ENCODE measurements at regions not wholly inside any gene's neighbourhood (a gene's known extent, or its start where the extent isn't known, plus 50 kb on each side); places are given as distances from the start of the nearest gene placed in this dataset.
A peak's percentile ranks its signal among the peaks of the same experiment; 100 is the strongest.

DNA sequence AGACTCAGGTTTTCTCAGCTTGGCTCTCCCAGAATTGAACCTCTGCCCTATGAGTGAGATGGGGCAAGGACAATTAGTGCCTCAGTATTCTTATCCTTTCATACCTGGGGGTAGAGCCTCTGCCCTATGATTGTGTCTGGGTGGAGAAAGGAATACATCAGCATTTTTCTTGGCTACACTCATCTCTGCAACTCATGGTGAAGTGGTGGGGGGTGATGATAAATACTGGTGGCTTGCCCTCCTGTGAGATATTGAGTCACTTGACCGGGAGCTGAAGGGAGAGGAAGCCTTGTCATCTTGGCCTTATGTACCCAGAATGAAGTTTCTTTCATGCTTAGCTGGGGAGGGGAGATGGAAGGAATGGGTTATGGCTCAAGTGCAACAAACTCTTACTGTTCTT lies 71.3 kb upstream of the ENOX2 start:
- TF ChIP-seq, protein P1, sequence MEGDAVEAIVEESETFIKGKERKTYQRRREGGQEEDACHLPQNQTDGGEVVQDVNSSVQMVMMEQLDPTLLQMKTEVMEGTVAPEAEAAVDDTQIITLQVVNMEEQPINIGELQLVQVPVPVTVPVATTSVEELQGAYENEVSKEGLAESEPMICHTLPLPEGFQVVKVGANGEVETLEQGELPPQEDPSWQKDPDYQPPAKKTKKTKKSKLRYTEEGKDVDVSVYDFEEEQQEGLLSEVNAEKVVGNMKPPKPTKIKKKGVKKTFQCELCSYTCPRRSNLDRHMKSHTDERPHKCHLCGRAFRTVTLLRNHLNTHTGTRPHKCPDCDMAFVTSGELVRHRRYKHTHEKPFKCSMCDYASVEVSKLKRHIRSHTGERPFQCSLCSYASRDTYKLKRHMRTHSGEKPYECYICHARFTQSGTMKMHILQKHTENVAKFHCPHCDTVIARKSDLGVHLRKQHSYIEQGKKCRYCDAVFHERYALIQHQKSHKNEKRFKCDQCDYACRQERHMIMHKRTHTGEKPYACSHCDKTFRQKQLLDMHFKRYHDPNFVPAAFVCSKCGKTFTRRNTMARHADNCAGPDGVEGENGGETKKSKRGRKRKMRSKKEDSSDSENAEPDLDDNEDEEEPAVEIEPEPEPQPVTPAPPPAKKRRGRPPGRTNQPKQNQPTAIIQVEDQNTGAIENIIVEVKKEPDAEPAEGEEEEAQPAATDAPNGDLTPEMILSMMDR (IDR thresholded peaks at IDR 0.05; ENCODE audit: low read depth, low read length): no peak
- Histone ChIP-seq H3K4me3 (ENCODE audit: low read depth, low read length) (no peak overlapping the region), H3K27me3 (no peaks in the 10 kb centered on the region), H3K9me3 (no peaks in the 10 kb centered on the region), H3K4me1 (no peaks in the 10 kb centered on the region), H3K36me3 (no peaks in the 10 kb centered on the region)
- no peak for DNase-seq

- DNase-seq: peak; percentile 50
- H3K4me1 ChIP-seq: no peaks in the 10 kb centered on the region
- no peaks in the 10 kb centered on the region for H3K9me3 ChIP-seq
- no peaks in the 10 kb centered on the region for H3K27me3 ChIP-seq
- H3K36me3 ChIP-seq: no peaks in the 10 kb centered on the region
- no peak overlapping the region for H3K4me3 ChIP-seq (ENCODE audit: low read depth, low read length)
- TF ChIP-seq, protein P1 (IDR thresholded peaks at IDR 0.05; ENCODE audit: low read depth, low read length): peak; percentile 66
Measured at GRCh38 chrX:130975947-130976346, 72.9 kb upstream of the ENOX2 start.

GRCh38 chrX:130981836-130982235 lies 76.3 kb upstream of the ARHGAP36 start:
- no peaks in the 10 kb centered on the region for H3K27me3 ChIP-seq
- TF ChIP-seq, protein P1 (IDR thresholded peaks at IDR 0.05; ENCODE audit: low read depth, low read length): no peak
- no peaks in the 10 kb centered on the region for H3K9me3 ChIP-seq
- H3K36me3 ChIP-seq: no peaks in the 10 kb centered on the region
- H3K4me3 ChIP-seq (ENCODE audit: low read depth, low read length): no peak overlapping the region
- no peaks in the 10 kb centered on the region for H3K4me1 ChIP-seq
- no peak for DNase-seq

DNA sequence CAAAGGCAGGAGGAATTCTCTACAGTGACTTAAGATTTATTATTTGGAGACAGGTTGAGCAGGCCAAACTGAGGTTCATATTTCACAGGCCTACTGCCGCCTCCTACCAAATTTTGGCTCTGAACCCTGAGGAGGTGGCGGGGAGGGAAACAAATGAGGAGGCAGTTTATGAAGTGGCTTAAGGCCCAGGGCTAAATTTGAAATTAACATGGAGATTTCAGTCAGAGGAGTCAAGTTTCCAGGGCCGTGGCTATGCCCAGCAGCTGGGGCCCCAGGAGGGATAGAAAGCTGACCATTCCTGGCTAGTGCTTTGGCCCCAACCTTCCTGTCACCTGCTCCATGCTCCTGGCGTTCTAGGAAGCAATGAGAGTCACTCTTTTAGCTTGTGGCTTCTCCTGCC lies 73.4 kb upstream of the ARHGAP36 start:
- TF ChIP-seq, protein P1 (IDR thresholded peaks at IDR 0.05; ENCODE audit: low read depth, low read length): no peak
- Histone ChIP-seq H3K9me3 (no peaks in the 10 kb centered on the region), H3K36me3 (no peaks in the 10 kb centered on the region), H3K4me1 (no peaks in the 10 kb centered on the region), H3K4me3 (ENCODE audit: low read depth, low read length) (no peak overlapping the region), H3K27me3 (no peaks in the 10 kb centered on the region)
- DNase-seq: no peak

DNA sequence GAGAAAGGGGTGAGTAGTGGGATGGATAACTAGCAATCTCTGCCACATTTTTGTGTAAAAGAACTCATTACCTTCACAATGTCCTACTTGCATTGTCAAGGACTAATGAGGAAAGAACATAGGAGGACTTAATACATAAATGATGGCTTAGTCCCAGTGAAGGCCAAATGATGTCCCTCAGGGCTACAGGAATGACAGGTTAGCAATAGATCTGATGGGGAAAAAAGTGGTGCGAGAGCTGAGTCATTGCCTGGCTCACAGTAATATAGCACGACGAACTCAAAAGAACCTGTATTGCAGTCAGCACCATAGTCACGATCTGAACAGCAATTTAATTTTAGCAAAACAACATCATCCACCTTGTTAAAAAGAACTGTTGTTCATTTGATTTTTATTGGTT lies 70.9 kb upstream of the ARHGAP36 start:
- H3K9me3 ChIP-seq: no peaks in the 10 kb centered on the region

DNA sequence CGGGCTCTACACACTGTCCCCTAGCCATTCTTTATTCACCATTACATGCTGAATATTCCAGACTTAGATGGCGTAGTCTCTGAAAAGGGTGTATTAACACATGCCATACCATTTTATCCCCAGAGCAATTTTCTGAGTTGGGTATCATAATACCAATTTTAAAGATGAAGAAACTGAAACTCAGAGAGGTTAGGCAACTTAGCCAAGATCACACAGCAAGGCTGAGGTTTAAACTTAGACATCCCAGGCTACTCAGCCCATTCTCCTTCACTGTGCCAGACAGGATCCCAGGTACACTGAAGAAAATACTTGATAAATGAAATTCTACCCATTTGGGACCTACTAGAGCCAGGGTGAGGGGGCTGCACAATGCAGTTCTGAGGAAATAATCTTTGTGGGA lies 67.4 kb upstream of the ARHGAP36 start:
- H3K9me3 ChIP-seq: no peaks in the 10 kb centered on the region
- H3K27me3 ChIP-seq: no peaks in the 10 kb centered on the region
- TF ChIP-seq, protein P1 (IDR thresholded peaks at IDR 0.05; ENCODE audit: low read depth, low read length): no peak
- DNase-seq: no peak
- H3K36me3 ChIP-seq: no peaks in the 10 kb centered on the region
- H3K4me1 ChIP-seq: no peaks in the 10 kb centered on the region
- no peak overlapping the region for H3K4me3 ChIP-seq (ENCODE audit: low read depth, low read length)

More for the DNA sequence above, 70.9 kb upstream of the ARHGAP36 start:
- no peaks in the 10 kb centered on the region for H3K27me3 ChIP-seq
- no peak overlapping the region for H3K4me3 ChIP-seq (ENCODE audit: low read depth, low read length)
- no peak for DNase-seq
- no peaks in the 10 kb centered on the region for H3K4me1 ChIP-seq
- H3K36me3 ChIP-seq: no peaks in the 10 kb centered on the region
- TF ChIP-seq, protein P1 (IDR thresholded peaks at IDR 0.05; ENCODE audit: low read depth, low read length): no peak
